ENCODE measurements at regions not wholly inside any gene's neighbourhood (a gene's known extent, or its start where the extent isn't known, plus 50 kb on each side); places are given as distances from the start of the nearest gene placed in this dataset.
"Not testable (repeated sequence)": the region's sequence is repeated elsewhere in the genome, so short reads cannot be mapped to it uniquely, and the experiment has no call there.

GRCh38 chr7:16264823-16265804, 156.2 kb downstream of the CRPPA start:
- no peaks in the 10 kb centered on the region for H3K27me3 ChIP-seq (ENCODE audit: control insufficient read depth, insufficient read depth, low read length)
- no peak for DNase-seq (ENCODE audit: low read depth)
- POLR2A ChIA-PET: no interaction called here
- TF ChIP-seq, protein P1, sequence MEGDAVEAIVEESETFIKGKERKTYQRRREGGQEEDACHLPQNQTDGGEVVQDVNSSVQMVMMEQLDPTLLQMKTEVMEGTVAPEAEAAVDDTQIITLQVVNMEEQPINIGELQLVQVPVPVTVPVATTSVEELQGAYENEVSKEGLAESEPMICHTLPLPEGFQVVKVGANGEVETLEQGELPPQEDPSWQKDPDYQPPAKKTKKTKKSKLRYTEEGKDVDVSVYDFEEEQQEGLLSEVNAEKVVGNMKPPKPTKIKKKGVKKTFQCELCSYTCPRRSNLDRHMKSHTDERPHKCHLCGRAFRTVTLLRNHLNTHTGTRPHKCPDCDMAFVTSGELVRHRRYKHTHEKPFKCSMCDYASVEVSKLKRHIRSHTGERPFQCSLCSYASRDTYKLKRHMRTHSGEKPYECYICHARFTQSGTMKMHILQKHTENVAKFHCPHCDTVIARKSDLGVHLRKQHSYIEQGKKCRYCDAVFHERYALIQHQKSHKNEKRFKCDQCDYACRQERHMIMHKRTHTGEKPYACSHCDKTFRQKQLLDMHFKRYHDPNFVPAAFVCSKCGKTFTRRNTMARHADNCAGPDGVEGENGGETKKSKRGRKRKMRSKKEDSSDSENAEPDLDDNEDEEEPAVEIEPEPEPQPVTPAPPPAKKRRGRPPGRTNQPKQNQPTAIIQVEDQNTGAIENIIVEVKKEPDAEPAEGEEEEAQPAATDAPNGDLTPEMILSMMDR (IDR thresholded peaks at IDR 0.05; ENCODE audit: insufficient read depth, low read depth, low read length): no peak
- no peaks in the 10 kb centered on the region for H3K36me3 ChIP-seq (ENCODE audit: control insufficient read depth, insufficient read depth, low read length)
- CTCF ChIA-PET: no interaction called here
- no peak overlapping the region for H3K4me3 ChIP-seq (ENCODE audit: low read depth, low read length)

DNA sequence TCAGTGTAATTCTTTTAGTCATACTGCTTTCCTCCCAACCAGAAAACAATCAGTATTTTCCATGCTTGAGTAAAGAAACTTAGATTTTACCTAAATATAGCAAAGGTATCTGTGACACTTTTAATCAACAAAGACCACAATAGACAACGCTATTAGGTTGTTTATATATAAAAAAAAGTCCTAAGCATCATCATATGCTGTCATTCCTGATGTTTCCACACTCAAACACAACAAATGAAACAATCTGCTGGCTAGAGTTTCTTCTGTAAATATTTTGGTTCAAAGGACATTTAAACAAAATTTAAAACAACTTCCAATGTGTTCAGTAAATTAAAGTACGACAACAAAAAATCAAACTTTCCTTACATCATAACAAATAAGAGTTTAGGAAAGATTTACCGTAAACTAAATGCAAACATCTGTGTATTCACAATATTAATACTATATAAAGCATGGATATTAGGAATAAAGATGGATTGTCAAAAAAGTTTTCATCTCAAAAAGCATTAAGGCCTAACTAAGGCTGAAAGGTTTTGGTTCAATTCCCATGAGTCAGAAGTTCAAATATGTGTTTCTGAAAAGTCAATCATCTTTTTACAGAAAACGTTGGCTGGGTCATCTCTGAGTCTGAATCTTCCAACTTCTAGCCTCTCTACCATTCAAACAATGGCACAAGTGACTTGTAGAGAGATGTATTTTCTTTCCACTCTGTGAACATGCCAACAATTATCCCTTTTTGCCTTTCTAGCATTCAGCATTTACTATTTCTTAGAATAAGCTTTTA, 157.1 kb downstream of the CRPPA start:
- Histone ChIP-seq H3K4me3 (ENCODE audit: low read depth, low read length) (no peak overlapping the region), H3K27me3 (ENCODE audit: control insufficient read depth, insufficient read depth, low read length) (no peaks in the 10 kb centered on the region), H3K36me3 (ENCODE audit: control insufficient read depth, insufficient read depth, low read length) (no peaks in the 10 kb centered on the region)
- CTCF ChIA-PET: no interaction called here
- no peak for DNase-seq (ENCODE audit: low read depth)
- TF ChIP-seq, protein P1 (IDR thresholded peaks at IDR 0.05; ENCODE audit: insufficient read depth, low read depth, low read length): no peak
- POLR2A ChIA-PET: no interaction called here

DNA sequence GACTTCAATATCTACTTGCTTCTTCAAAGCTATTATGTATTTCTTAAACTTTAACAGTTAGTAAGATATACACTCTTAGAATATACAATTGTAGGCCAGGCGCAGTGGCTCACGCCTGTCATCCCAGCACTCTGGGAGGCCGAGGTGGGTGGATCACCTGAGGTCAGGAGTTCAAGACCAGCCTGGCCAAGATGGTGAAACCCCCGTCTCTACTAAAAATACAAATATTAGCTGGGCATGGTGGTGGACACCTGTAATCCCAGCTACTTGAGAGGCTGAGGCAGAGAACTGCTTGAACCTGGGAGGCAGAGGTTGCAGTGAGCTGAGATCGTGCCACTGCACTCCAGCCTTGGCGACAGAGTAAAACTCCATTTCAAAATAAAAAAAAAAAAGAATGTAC, 158.0 kb downstream of the CRPPA start:
- POLR2A ChIA-PET; H3K27me3 ChIP-seq (ENCODE audit: control insufficient read depth, insufficient read depth, low read length); DNase-seq (ENCODE audit: low read depth); H3K36me3 ChIP-seq (ENCODE audit: control insufficient read depth, insufficient read depth, low read length); H3K4me3 ChIP-seq (ENCODE audit: low read depth, low read length); CTCF ChIA-PET: not testable (repeated sequence)

DNA sequence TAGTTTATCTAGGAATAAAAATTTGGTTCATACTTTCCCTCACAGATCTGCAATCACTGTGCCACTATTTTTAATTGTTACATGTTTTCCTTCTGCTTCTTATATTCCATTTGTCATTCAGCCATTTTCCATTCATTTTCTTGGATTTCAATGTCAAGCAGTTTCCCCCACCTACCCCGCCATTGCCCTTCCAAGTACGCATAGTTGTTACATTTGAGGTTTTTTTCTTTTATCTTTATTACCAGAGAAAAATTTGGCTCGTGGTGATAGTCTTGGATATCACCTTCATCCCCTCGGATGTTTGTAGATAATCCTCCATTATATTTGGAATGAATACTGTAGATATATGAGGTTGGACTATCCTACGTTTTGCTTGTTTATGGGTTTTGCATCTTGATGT, 159.7 kb downstream of the CRPPA start:
- Histone ChIP-seq H3K36me3 (ENCODE audit: control insufficient read depth, insufficient read depth, low read length) (no peaks in the 10 kb centered on the region), H3K4me3 (ENCODE audit: low read depth, low read length) (no peak overlapping the region), H3K27me3 (ENCODE audit: control insufficient read depth, insufficient read depth, low read length) (no peaks in the 10 kb centered on the region)
- no peak for DNase-seq (ENCODE audit: low read depth)
- ChIA-PET CTCF (no interaction called here), POLR2A (no interaction called here)
- TF ChIP-seq, protein P1 (IDR thresholded peaks at IDR 0.05; ENCODE audit: insufficient read depth, low read depth, low read length): no peak

DNA sequence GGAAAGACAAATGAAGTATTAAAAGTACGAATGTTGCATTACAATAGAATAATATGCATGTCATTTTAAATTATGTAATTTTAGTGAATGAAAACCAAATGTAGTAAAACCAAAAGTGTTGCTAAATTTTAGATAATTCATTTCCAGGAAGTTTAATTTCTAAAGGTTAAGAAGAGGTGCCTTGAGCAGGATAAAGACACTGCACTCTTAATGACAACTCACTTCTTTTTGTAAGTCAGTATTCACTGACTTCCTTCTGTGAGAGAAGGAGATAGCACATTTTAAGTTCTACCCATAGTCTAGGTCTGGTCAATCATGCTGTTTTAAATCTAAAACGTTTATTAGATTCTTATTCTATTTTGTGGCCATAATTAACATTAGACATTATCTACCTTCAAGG, 160.2 kb downstream of the CRPPA start:
- DNase-seq (ENCODE audit: low read depth): no peak
- Histone ChIP-seq H3K4me3 (ENCODE audit: low read depth, low read length) (no peak overlapping the region), H3K27me3 (ENCODE audit: control insufficient read depth, insufficient read depth, low read length) (no peaks in the 10 kb centered on the region), H3K36me3 (ENCODE audit: control insufficient read depth, insufficient read depth, low read length) (no peaks in the 10 kb centered on the region)
- ChIA-PET CTCF (no interaction called here), POLR2A (no interaction called here)
- TF ChIP-seq, protein P1 (IDR thresholded peaks at IDR 0.05; ENCODE audit: insufficient read depth, low read depth, low read length): no peak
